Fibroblast of mammary gland (primary cell): ENCODE measurements at regions not wholly inside any gene's neighbourhood (a gene's known extent, or its start where the extent isn't known, plus 50 kb on each side); places are given as distances from the start of the nearest gene placed in this dataset.

ENCODE experiments used
- DNase-seq: peaks from one replicate; pipeline ENCODE4 v3.0.0-alpha.2; 2010; ENCODE audit warnings: low read depth
- H3K4me3 ChIP-seq: 2 replicates; pipeline ENCODE4 v1.5.1; 2011; ENCODE audit warnings: low read depth, mild to moderate bottlenecking, low read length, moderate library complexity; ENCODE audit not compliant: control insufficient read depth
- TF ChIP-seq, protein P1 (sequence below): conservative IDR thresholded peaks from 2 replicates; pipeline ENCODE4 v1.5.1; 2011; ENCODE audit warnings: low read depth, low read length, inconsistent platforms; ENCODE audit not compliant: control insufficient read depth, insufficient read depth

- TF ChIP-seq, protein P1, sequence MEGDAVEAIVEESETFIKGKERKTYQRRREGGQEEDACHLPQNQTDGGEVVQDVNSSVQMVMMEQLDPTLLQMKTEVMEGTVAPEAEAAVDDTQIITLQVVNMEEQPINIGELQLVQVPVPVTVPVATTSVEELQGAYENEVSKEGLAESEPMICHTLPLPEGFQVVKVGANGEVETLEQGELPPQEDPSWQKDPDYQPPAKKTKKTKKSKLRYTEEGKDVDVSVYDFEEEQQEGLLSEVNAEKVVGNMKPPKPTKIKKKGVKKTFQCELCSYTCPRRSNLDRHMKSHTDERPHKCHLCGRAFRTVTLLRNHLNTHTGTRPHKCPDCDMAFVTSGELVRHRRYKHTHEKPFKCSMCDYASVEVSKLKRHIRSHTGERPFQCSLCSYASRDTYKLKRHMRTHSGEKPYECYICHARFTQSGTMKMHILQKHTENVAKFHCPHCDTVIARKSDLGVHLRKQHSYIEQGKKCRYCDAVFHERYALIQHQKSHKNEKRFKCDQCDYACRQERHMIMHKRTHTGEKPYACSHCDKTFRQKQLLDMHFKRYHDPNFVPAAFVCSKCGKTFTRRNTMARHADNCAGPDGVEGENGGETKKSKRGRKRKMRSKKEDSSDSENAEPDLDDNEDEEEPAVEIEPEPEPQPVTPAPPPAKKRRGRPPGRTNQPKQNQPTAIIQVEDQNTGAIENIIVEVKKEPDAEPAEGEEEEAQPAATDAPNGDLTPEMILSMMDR = no peak
- no peak for DNase-seq
- no peak overlapping the region for H3K4me3 ChIP-seq
These were observed 448.5 kb downstream of the LPIN1 start for GRCh38 chr2:12194968-12195367.

DNA sequence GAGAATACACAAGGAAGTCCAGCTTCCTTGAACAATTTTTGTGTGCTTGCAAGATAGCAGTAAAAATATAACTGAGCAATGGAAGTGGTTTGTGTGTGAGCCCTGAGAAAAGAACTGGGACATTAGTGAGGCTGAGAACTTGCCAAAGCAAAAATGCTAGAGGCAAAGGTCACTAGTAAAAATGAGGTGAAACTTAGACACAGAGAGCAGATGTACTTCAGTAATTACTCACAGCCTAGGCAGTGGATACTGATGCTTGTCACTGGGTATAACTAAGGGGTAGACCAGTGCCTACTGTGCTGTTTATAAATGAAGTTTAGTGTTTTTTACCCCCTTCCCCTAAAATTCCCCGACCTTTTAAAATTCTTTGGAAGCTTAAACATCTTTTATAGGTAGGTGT is 450.1 kb downstream of the LPIN1 start:
- DNase-seq = peak; percentile 23
- H3K4me3 ChIP-seq = no peak overlapping the region
- TF ChIP-seq, protein P1 = no peak

GRCh38 chr2:12197133-12197532 is 450.7 kb downstream of the LPIN1 start:
- TF ChIP-seq, protein P1 = no peak
- DNase-seq = no peak
- H3K4me3 ChIP-seq = no peak overlapping the region

DNA sequence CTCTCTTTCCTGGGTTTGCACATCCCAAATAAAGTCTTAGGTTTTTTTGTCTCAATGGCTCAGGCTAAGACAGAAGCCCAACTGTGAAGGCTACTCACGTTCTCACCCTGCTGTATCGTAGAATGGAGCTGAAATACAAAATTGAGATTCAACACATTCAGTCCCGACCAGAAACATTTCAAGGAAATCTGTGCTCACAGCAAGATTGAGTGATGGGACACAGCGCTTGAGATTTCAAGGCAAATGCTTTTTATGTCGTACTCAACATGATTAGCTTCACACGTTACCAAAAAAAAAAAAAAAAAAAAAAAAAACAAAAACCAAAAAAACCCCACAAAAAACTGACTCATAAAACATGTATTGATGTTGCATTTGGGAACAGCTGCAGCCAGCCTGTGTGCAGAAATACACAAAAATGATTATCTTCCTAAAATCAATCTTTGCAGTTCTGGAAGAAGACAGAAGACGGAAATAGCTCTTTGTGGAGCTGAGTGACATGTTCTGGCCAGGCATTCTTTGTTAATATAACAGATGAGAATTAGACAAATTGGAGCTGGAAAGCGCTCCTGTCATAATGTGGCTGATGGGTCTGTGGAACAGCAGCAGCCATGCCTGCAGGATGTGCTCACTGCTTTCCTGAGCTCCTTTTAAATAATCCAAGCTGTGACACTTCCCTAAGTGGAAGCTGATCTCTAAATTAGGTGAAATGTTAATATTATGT is 453.2 kb downstream of the LPIN1 start:
- TF ChIP-seq, protein P1 = no peak
- no peak for DNase-seq
- H3K4me3 ChIP-seq = no peak overlapping the region

- TF ChIP-seq, protein P1 = no peak
- H3K4me3 ChIP-seq = no peak overlapping the region
- DNase-seq = no peak
These were observed 454.9 kb downstream of the LPIN1 start for GRCh38 chr2:12201369-12201768.

GRCh38 chr2:12202313-12203075 is 456.1 kb downstream of the LPIN1 start:
- peak; percentile 58 for DNase-seq
- no peak overlapping the region for H3K4me3 ChIP-seq
- TF ChIP-seq, protein P1 = peak; percentile 20
